ENCODE measurements at regions not wholly inside any gene's neighbourhood (a gene's known extent, or its start where the extent isn't known, plus 50 kb on each side); places are given as distances from the start of the nearest gene placed in this dataset.

DNA sequence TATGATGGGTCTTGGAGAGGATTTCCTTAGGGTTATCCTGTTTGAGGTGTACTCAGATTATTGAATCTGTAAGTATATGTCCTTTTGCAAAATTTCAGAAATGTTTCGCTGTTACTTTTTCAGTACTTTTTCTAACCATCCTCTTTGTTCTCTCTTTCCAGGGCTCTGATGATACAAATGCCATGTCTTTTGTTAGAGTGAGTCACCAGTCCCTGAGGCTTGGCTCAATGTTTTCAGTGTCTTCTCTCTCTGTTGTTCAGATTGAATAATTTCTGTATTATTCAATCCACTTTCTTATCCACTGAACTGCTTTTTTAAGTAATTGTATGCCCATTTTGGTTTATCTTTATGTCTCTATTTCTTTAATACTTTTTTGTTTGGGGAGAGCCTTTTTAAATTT lies 449.4 kb downstream of the TNS3 start:
- no peaks in the 10 kb centered on the region for H3K9me3 Mint-ChIP-seq
- no peak overlapping the region for H3K4me3 Mint-ChIP-seq
- DNase-seq (ENCODE audit: extremely low spot score, unreplicated experiment), result no peak
- H3K36me3 Mint-ChIP-seq, result no peaks in the 10 kb centered on the region
- TF ChIP-seq, protein P1, sequence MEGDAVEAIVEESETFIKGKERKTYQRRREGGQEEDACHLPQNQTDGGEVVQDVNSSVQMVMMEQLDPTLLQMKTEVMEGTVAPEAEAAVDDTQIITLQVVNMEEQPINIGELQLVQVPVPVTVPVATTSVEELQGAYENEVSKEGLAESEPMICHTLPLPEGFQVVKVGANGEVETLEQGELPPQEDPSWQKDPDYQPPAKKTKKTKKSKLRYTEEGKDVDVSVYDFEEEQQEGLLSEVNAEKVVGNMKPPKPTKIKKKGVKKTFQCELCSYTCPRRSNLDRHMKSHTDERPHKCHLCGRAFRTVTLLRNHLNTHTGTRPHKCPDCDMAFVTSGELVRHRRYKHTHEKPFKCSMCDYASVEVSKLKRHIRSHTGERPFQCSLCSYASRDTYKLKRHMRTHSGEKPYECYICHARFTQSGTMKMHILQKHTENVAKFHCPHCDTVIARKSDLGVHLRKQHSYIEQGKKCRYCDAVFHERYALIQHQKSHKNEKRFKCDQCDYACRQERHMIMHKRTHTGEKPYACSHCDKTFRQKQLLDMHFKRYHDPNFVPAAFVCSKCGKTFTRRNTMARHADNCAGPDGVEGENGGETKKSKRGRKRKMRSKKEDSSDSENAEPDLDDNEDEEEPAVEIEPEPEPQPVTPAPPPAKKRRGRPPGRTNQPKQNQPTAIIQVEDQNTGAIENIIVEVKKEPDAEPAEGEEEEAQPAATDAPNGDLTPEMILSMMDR (conservative IDR thresholded peaks at IDR 0.05), result no peak
- H3K27ac Mint-ChIP-seq, result no peak overlapping the region
- H3K27me3 Mint-ChIP-seq, result peaks cover 2% of the 10 kb centered on the region
- no peaks in the 10 kb centered on the region for H3K4me1 Mint-ChIP-seq (ENCODE audit: unreplicated experiment)

DNA sequence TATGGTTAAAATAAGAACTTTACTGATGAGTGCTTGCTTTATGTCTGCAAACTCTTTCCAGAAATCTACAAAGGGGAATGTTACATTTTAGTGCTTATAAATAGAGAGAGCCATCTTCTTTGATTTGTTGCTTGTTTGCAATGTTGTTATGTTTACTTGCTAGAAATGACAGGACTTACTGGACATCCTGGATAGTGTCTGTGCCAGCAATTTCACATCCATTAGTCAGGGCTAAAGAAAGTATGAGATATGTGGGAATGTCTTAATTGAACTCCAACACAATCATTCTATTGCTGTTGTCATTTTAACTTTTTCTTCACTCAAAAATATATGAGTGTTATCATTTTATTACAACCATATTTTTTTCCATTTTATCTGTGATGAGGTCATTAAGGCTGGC lies 453.2 kb downstream of the TNS3 start:
- Mint-ChIP-seq H3K36me3 (no peaks in the 10 kb centered on the region), H3K4me3 (no peak overlapping the region), H3K4me1 (ENCODE audit: unreplicated experiment) (no peaks in the 10 kb centered on the region), H3K27me3 (peaks cover 4% of the 10 kb centered on the region), H3K27ac (no peak overlapping the region), H3K9me3 (no peaks in the 10 kb centered on the region)
- no peak for DNase-seq (ENCODE audit: extremely low spot score, unreplicated experiment)
- TF ChIP-seq, protein P1 (conservative IDR thresholded peaks at IDR 0.05), result no peak

DNA sequence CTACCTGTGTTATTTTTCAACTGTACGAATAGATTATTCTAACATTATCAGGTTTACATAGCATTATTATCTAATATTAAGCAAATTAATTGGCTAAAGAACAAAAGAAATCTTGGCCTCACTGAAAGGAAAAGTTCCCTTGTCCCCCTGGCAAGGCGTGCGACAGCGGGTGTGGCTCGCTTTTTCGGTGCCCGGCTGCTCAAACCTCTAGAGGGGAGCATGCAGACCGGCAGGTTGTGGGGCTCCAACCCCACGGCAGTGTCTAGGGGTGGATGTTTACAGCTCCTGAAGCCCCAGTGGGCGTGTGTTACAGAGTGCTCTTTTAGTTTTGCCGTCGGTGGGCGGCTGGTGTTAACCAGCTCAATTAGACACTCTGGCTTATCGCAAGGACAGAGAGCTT lies 456.4 kb downstream of the TNS3 start:
- TF ChIP-seq, protein P1 (conservative IDR thresholded peaks at IDR 0.05), result no peak
- Mint-ChIP-seq H3K27ac (no peak overlapping the region), H3K36me3 (no peaks in the 10 kb centered on the region), H3K9me3 (no peaks in the 10 kb centered on the region), H3K4me3 (no peak overlapping the region), H3K27me3 (peaks cover 4% of the 10 kb centered on the region), H3K4me1 (ENCODE audit: unreplicated experiment) (no peaks in the 10 kb centered on the region)
- DNase-seq (ENCODE audit: extremely low spot score, unreplicated experiment), result no peak

DNA sequence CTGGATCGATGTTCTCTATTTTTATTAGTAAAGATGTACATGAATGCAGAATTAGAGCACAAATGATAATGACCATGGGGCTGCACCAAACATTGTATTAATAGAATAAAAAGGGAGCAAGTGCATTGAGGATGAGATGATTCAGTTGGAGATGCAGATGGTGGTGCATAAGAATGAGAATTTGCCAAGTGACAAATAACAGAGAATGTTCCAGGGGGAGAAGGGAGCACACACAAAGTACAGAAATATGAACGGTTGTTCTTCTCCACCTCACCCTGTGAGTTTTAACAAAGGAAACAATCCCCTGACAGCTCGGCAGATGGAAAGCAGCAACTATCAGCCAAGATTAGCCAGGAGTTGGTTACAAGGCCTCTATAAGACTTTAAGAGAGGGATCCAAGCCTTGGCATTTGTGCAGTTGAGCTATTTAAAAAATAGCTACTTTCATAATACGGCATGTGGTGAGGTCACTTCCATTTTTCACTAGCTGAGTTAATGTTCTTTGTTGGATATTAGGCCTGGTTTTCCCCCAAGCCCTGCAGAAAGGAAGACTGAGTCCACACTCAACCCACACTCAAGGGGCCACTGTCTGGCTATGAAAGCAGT lies 462.5 kb downstream of the TNS3 start:
- TF ChIP-seq, protein P1 (conservative IDR thresholded peaks at IDR 0.05), result no peak
- Mint-ChIP-seq H3K27me3 (peaks cover 8% of the 10 kb centered on the region), H3K27ac (no peak overlapping the region), H3K36me3 (no peaks in the 10 kb centered on the region), H3K4me1 (ENCODE audit: unreplicated experiment) (no peaks in the 10 kb centered on the region), H3K9me3 (no peaks in the 10 kb centered on the region), H3K4me3 (no peak overlapping the region)
- DNase-seq (ENCODE audit: extremely low spot score, unreplicated experiment), result no peak

DNA sequence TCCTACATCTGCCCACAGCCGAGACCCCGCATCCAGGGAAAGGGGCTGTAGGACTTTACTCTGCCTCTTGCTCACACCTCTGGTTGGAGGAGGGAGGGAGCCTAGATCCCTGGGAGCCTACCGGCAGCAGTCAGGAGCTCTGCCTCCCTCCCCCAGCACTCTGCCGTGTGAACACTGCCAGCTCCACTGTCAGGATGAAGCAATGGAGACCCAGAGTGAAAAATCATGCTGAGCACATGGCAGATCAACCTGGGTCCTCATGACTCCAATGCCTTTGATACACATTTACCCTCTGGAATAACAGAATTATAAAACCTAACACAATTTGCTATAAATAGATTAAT lies 477.7 kb downstream of the TNS3 start:
- Mint-ChIP-seq H3K4me3 (no peak overlapping the region), H3K27me3 (no peaks in the 10 kb centered on the region), H3K9me3 (no peaks in the 10 kb centered on the region), H3K27ac (no peak overlapping the region), H3K36me3 (no peaks in the 10 kb centered on the region), H3K4me1 (ENCODE audit: unreplicated experiment) (no peaks in the 10 kb centered on the region)
- TF ChIP-seq, protein P1 (conservative IDR thresholded peaks at IDR 0.05), result no peak
- no peak for DNase-seq (ENCODE audit: extremely low spot score, unreplicated experiment)
